ENCODE measurements at regions not wholly inside any gene's neighbourhood (a gene's known extent, or its start where the extent isn't known, plus 50 kb on each side); places are given as distances from the start of the nearest gene placed in this dataset.
"Not testable (repeated sequence)": the region's sequence is repeated elsewhere in the genome, so short reads cannot be mapped to it uniquely, and the experiment has no call there.

DNA sequence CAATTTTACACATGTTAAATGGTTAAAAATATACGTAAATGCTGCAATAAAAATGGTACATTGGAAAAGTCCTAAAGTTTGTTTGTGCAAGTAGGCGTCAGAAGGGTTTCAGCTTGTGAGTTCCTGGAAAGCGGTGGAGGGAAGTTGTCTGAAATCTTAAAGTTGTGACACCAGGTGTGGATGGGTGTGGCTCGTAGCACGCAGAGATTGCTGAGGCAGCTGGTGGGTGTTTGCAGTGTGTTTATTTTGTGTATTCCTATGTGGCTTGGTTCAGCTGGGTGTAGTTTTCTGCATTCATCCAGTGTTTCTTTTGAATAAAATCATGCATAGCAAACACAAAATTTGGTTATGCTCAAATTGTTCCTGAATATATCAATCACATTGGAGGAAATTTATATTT lies 136.8 kb upstream of the TBX3 start:
- no peak for DNase-seq

DNA sequence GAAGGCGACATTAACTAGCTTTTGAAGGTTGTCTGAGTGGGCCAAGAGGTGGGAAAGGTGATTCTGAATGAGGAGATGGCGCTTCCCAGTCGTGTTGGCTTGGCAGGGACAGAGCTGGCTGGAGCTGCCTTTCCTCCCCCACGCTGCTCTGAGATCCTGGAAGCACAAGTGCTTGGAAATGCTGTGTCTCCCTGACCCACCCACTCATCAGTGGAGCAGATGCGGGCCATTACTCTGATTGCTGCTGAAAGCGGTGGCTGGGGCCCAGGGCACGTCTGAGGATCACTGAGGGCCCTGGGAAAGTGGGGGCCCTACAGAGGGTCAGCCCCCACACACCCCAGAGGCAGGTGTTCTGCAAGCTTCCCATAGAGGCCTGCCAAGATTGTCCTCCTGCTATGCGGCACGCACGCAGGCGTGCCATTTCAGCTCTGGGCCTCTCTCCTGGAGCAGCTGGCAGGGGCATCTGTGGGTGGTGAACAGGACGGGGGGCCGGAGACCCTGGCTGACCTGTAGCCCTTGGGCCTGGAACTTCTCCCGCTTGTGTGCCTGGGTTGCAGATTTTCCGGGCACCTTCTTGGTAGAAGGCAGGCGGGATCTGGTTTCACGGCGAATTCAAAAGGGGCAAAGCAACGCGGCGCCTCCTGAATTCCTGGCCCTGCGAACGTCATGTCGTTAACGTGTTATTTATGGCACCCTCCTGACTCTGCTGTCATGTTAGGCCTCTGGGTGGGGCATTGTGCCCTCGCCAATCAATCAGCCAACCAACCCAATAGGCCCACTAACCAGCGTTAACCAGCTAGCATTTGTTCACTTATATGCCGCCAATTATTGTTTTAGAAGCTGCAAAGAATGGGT lies 133.8 kb upstream of the TBX3 start:
- DNase-seq: no peak

DNA sequence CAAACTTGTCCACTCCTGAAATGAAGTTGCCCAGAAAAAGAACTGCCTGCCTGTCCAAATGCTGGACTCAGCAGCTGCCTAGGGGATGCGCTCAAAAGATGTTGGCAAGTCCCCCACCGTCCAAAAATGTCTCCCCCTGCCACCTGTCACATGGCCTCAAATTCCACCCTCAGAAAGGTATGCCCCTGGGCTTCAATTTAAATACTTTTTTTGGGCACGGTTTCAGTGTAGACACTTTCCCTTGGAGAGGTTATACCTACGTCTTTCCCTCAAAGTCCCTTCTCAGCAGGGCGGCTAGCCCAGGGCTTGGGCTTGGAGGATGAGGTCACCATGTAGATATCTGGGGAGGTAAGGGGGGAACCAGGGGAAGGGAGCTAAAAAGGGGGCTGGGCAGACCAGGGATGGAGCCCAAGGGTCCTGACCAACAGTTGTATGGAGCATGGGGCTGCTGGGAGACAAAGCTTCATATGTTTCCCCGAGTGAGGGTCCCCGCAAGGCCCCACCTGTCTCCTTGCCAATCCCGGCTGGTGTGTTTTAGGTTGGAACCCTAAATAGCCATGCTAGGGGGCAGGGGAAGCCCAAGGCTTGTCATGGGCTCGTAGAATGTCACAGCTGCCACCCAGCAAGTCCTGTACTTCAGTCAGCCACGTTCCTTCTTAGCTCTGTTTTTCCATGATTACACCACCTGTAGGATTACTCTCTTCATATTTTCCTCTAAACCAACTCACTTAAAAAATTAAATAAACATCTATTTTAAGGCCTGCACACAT lies 131.2 kb upstream of the TBX3 start:
- no peak for DNase-seq

DNA sequence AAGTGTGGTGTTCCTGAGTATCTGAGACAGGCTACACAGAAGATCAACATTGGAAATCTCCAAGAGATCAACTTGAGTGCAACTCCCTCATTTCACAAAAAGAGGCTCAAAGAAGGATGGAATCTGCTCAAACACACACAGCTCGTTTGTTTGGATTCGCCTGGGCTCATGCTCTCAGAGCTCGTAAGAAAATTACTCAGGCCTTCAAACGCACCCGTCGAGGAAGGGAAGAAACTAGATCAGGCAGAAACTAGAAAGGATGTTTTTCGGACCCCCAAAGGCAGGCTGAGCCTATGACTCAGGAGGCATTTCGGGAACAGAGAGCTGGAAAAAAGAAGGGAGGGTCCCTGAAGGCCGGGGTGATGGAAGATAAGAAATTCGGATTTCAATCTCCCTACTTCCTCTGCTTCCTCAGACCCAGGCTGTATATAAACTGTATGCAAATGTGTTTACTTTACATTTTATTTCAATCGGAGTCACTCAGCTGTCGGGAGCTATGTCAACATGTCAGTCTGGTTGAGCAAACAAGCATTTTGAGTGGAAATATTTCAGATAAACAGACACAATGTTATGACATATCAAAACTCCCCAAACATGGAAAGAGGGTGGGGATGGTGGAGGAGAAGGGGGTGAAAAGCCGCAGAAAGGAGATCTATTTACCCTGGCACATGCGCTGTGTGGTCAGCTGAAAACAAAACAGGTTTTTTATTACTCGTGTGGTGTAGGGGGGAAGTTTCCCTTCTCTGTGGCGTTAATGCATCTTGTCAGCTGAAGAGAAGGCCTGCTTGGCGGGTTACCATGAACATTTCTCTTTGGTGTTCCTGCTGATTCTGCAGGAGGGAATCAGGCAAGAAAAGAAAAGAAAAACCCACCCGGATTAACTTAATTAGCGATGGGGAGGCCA lies 129.1 kb upstream of the TBX3 start:
- DNase-seq: no peak

DNA sequence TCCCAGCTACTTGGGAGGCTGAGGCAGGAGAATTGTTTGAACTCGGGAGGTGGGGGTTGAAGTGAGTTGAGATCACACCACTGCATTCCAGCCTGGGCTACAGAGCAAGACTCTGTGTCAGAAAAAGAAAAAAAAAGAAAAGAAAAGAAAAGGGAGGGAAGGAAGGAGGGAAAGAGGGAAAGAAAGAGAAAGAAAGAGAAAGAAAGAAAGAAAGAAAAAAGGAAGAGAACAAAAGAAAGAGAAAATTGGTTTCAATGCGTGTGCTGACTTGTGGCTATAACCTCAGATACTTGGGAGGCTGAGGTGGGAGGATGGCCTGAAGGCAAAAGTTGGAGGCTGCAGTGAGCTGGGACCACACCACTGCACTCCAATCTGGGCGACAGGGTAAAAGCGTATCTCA lies 128.4 kb upstream of the TBX3 start:
- DNase-seq: no peak

DNA sequence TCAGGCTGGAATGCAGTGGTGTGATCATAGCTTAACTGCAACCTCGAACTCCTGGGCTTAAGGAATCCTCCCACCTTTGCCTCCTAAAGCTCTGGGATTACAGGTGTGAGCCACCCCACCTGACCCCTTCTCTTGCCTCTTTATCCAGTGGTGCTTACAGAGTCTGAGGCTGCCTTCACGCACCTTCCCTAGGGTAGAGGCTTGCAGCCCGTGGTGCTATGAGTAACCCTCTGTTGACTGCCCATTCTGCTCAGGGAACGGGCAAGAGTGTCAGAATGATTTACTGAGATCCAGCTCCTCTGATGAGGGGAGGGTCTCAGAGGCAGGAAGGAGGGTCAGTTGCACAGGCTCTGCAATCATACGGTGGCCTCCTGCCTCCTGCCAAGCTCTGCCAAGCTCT lies 125.1 kb upstream of the TBX3 start:
- no peak for DNase-seq

DNA sequence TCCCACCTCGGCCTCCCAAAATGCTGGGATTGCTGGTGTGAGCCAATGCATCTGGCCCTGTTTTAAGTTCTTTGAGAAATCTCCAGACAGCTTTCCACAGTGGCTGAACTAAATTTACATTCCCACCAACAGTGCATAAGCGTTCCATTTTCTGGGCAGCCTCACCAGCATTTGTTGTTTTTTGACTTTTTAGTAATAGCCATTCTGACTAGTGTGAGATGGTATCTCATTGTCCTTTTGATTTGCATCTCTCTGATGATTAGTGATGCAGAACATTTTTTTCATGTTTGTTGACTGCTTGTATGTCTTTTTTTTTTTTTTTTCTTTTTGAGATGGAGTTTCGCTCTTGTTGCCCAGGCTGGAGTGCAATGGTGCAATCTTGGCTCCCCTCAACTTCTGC lies 117.4 kb upstream of the TBX3 start:
- DNase-seq: not testable (repeated sequence)

DNA sequence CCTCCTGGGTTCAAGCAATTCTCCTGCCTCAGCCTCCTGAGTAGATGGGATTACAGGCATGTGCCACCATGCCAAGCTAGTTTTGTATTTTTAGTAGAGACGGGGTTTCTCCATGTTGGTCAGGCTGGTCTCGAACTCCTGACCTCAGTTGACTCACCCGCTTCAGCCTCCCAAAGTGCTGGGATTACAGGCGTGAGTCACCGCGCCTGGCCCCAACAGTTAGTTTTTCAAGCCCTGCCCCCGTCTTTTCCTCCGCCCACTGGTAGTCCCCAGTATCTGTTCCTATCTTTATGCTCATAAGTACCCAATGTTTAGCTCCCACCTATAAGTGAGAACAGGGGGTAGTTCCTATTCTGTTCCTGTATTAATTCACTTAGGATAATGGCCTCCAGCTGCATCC lies 116.6 kb upstream of the TBX3 start:
- DNase-seq: not testable (repeated sequence)

DNA sequence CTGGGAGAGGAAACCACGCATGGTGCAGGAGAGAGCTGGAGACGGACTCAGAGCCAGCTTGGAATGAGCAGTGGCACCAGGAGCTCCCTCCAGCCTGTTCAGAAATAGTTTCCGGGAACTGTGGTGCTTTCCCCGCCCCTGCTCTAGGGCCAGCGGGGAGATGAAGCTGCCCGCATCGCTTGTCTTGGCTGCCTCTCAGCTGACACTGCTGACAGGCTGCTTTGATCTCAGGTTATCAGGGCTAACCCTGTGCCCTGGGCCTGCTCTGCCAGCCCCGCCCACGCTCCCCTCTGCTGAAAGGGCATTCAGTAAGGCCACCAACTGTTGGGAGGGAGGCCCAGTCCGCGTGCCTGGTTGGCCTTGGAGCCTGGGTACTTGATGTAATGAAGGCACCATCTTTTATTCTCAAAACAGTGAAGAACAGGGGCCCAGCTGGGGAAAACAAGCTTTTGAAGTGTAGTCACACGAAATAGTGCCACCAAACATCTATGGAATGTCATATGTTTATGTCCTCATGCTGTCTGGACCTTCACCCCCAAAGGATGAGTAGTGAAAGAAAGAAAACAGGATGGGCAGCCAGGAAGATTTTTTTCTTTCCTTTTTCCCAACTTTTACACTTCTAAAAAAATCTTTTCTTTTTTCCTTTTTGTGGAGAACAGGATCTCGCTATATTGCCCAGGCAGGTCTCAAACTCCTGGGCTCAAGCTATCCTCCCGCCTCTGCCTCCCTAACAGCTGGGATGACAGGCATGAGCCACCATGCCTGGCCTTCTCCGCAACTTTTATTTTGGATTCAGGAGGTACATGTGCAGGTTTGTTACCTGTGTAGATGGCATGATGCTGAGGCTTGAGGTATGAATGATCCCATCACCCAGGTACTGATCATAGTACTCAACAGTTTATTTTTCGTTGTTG lies 115.9 kb upstream of the TBX3 start:
- no peak for DNase-seq

DNA sequence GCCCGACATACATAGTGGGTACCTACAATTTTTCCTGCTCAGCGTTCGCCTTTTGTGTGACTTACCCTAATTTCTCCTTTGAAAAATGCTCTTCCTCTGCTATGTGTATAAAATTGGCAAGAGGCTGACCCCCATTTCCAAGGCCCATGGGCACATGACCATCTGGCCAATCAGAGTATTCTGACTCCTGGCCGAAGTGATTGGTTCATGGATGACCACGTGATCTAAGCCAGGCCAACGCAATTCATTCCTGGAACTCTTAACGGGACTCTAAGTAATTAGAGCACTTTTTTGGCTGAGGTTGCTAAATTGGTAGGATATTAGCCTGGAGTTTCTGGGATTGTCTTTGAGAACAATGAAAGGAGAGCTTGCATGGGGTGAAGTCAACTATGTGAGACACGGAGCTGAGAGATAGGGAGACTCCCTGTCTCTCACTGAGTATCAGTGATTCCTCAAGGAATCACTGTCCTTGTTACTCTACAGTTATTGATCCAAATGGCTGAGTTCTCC lies 110.1 kb upstream of the TBX3 start:
- no peak for DNase-seq

DNA sequence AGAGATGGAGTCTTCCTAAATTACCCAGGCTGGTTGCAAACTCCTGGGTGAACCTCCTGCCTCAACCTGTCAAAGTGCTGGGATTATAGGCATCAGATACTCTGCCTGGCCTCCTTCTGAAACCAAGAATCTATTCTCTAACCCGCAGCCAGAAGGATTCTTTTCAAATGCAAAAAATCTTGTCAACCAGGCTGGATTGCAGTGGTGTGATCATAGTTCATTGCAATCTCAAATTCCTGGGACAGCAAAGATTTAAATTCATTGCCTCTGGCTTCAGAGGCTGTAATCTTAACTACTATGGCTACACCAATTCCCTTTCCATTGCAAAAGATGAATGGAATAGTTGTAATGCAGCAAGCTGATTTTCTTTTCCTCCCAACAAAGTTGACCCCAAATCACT lies 106.3 kb upstream of the TBX3 start:
- no peak for DNase-seq

DNA sequence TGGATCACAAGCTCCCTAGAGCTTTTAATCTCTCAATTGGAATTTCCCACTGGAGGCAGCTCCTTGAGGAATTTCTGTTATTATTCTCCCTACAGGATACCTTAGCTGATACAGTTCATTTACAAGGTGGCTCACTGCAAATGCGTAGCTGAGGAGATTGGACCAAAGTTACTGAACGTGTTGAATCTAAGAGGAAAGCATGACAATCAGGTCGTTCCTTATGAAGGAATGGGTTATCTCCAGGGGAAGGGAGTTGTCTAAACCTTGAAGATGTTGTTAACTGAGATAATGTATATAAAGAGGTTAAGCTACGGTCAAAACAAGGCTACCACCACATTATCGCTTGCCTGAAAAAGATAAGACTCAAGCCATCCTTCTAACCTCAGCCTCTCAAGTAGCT lies 105.8 kb upstream of the TBX3 start:
- no peak for DNase-seq

DNA sequence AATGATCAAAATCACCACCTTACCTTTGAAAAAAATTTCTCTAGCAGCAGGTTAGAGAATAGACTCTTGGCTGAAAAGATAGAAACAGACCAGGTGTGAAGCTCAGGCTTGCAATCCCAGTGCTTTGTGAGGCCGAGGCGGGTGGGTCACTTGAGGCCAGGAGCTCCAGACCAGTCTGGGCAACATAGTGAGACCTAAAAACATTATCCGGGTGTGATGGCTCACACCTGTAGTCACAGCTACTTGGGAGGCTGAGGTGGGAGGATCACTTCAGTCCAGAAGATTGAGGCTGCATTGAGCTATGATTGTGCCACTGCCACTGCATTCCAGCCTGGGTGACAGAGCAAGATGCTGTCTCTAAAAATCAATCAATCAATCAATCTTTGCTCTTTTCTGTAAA lies 105.3 kb upstream of the TBX3 start:
- no peak for DNase-seq

DNA sequence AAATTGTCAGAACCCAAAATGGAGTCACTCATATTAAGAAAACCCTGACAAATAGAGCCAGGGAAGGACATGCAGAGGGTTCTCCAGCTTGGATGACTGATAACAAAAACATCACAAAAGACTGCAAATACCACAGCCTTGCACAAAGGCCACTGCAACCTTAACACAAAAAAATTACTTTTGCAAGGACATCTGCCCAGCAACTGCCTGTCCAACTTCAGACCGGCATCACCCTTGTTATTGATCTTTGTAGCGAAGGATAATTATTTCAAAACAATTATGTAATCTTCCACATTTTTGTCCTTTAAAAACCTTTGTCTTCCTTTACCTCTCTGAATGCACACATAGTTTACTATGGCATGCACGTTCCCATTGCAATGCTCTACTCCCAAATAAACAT lies 100.6 kb upstream of the TBX3 start:
- no peak for DNase-seq

DNA sequence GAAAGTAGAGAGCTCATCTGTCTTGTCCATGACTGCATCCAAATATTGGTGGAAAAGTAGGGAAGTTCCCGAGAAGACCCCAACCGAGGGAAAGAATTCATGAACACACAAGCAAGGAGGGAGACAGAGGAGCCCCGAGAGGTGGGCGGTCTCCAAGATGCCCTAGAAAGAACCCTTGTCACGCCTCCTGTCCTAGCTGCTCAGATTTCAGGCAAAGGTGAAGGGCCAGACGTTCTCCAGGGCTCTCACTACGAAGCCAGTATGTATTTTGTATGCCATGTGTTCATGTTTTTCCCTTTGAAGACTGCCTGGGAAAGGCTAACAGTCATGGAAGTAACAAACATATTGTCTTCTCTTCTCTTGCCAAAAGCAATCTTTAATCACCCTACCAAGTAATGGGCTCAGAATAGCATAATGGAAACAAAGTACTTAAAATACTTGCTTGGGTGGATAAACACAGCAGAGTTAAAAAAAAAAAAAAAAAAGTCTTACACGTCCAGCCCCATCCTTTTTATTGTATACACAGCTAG lies 99.2 kb upstream of the TBX3 start:
- no peak for DNase-seq

DNA sequence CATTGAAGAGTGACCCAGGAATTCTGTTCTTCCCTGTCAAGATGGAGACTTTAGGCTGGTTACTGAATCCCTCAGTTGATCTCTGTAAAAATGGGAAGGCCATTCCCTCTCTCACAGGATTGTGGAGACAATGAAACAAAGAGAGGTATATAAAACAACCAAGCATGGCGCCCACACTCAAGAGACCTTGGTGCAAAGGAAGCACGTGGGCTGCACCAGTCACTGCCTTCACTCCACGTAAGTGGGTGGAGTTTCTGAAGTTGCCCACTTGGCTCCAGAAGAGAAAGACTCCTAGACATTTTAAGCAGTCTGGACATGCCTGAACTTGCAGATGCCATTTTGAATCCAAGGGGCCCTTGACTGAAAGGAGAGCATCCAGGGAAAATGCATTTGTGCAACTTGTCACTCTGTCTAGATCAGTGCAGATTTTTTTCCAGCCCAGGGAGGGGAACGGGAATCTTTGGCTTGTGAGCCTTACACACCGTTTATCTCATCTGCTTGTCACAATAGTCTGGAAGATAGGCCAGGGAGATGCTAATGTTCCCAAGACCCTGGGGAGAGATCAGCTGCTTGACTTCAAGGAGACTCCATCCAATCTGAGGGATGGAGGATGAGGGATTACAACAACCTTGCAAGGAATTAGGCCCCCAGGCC lies 96.9 kb upstream of the TBX3 start:
- DNase-seq: no peak

DNA sequence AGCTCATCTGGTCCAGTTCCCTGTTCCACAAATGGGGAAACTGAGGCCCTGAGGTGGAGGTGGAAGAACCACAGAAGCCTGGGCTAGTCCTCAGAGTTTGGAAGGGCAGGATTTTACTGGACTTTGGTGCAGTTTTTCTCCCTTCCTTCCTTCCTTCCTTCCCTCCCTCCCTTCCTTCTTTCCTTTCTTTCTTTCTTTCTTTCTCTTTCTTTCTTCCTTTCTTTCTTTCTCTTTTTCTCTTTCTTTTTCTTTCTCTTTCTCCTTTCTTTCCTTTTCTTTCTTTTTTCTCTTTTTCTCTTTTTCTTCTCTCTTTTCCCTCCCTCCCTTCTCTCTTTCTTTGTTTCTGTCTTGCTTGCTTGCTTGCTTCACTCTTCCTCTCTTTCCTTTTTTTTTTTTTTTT lies 95.7 kb upstream of the TBX3 start:
- DNase-seq: no peak

DNA sequence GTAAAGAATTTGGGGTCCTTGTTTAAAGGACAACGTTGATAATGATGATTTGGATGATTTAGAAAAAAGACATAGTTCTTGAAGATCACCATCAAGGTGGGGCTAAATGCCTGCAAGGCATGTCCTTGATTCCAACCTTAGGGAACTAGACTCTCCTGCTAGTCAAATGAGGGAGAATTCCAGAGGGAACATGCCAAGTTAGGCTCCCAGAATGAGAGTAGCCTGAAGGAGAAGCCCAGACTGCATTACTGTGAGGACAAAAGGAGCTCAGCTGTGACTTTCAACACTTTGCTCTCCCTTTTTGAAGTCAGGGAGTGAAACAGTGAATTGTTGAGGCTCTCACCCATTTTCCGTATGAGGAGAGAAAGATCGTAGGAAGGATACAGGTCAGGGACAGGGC lies 95.2 kb upstream of the TBX3 start:
- no peak for DNase-seq

DNA sequence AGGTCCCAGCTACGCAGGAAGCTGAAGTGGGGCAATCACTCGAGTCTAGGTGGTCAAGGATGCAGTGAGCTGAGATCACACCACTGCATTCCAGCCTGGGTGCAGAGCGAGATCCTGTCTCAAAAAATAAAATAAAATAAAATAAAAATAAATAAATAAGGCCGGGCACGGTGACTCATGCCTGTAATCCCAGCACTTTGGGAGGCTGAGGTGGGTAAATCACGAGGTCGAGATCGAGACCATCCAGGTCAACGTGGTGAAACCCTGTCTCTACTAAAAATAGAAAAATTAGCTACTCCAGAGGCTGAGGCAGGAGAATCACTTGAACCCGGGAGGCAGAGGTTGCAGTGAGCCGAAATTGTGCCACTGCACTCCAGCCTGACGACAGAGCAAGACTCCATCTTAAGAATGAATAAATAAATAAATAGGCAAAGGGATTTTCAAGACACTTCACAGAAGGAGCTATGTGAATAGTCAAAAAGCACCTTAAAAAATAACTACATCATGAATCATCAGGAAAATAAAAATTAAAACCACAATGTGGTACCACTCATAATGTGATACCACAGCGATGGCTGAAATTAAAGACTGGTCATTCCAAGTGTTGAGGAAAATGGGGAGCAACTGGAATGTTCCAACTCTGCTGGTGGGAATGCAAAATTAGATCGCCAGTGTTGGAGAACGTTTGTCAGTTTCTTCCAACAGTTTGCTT lies 92.9 kb upstream of the TBX3 start:
- DNase-seq: no peak

DNA sequence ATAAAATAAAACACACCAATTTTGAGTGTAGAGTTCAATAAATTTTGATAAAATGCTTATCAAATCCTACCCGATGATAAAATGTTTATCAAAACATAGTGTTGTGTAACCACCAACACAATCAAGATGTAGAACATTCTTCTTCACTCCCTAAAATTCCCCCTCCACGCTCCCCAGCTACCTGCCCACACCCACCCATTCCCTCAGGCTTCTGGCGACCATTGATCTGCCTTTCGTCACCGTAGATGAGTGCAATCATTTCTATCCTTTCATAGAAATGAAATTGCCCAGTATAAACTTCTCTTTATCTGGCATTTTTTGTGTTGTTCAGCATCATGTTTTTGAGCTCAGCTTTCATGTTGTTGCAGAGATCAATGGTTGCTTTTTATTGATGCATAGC lies 90.7 kb upstream of the TBX3 start:
- DNase-seq: no peak

DNA sequence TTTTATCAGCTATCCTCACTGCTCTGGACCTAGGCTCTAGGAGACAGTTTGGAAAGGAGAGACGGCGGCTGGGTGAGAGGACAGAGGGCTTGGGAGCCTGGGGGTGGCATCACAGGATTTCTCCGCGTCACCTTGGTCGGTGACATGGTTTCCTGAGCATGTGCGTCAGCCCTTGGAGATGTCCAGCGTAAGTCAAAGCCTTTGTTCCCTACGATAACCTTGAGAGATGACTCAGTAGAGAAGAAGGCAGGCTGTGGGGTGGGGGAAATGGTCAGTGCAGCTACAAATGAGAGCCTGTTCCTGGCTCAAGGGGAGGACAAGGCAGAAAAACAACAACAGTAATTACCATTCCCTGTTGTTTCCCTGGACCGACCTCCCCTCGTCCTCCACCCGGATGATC lies 90.2 kb upstream of the TBX3 start:
- DNase-seq: no peak

Measured in NCI-H524 treated with DMSO at 0.1 percent for 48 hours (cell line).